HEK293T (cell line): ENCODE measurements at regions not wholly inside any gene's neighbourhood (a gene's known extent, or its start where the extent isn't known, plus 50 kb on each side); places are given as distances from the start of the nearest gene placed in this dataset.
"Not testable (repeated sequence)": the region's sequence is repeated elsewhere in the genome, so short reads cannot be mapped to it uniquely, and the experiment has no call there.

Experiments used
- CTCF ChIA-PET: fragments of 350-600 bp; formaldehyde crosslinking; extraction: SDS; loops from one replicate; lab custom pipeline; 2021; ENCODE audit warnings: antibody characterized with exemption, inconsistent platforms; lab: Yijun Ruan, JAX
- POLR2A ChIA-PET: fragments of 350-600 bp; formaldehyde crosslinking; extraction: SDS; loops from one replicate; lab custom pipeline; 2020; ENCODE audit warnings: antibody characterized with exemption, inconsistent platforms; lab: Yijun Ruan, JAX
- DNase-seq: peaks from one replicate; pipeline ENCODE4 v3.0.0; 2012; ENCODE audit warnings: mixed read lengths; ENCODE audit errors: extremely low spot score
- ARNT ChIP-seq: fragments of 450-650 bp; IDR thresholded peaks from 2 replicates; pipeline ENCODE4 v1.6.1; 2017; ENCODE audit warnings: mild to moderate bottlenecking
- BHLHE40 ChIP-seq: fragments of 450-650 bp; IDR thresholded peaks from 2 replicates; pipeline ENCODE4 v1.6.1; 2016; ENCODE audit warnings: mild to moderate bottlenecking, moderate library complexity, borderline replicate concordance
- CTBP1 ChIP-seq: fragments of 450-650 bp; IDR thresholded peaks from 2 replicates; pipeline ENCODE4 v1.6.1; 2016; ENCODE audit warnings: borderline replicate concordance
- ELF4 ChIP-seq: fragments of 450-650 bp; IDR thresholded peaks from 2 replicates; pipeline ENCODE4 v1.6.1; 2017; ENCODE audit warnings: antibody characterized with exemption
- FOXA1 ChIP-seq: fragments of 450-650 bp; IDR thresholded peaks from 2 replicates; pipeline ENCODE4 v1.6.1; 2016; ENCODE audit warnings: mild to moderate bottlenecking
- FOXK2 ChIP-seq: fragments of 450-650 bp; IDR thresholded peaks from 2 replicates; pipeline ENCODE4 v1.6.1; 2016; ENCODE audit warnings: mild to moderate bottlenecking
- FOXM1 ChIP-seq: fragments of 450-650 bp; IDR thresholded peaks from 2 replicates; pipeline ENCODE4 v1.6.1; 2017; ENCODE audit warnings: mild to moderate bottlenecking, borderline replicate concordance
- HDGF ChIP-seq: fragments of 450-650 bp; IDR thresholded peaks from 2 replicates; pipeline ENCODE4 v1.6.1; 2017; ENCODE audit warnings: antibody characterized with exemption, borderline replicate concordance
- L3MBTL2 ChIP-seq: fragments of 450-650 bp; conservative IDR thresholded peaks from 2 replicates; pipeline ENCODE4 v1.6.1; 2016; ENCODE audit warnings: mild to moderate bottlenecking
- LEF1 ChIP-seq: fragments of 450-650 bp; IDR thresholded peaks from 2 replicates; pipeline ENCODE4 v1.6.1; 2017; ENCODE audit warnings: mild to moderate bottlenecking, borderline replicate concordance
- NFRKB ChIP-seq: fragments of 450-650 bp; IDR thresholded peaks from 2 replicates; pipeline ENCODE4 v1.6.1; 2016; ENCODE audit warnings: mild to moderate bottlenecking, moderate library complexity
- SP1 ChIP-seq: fragments of 450-650 bp; IDR thresholded peaks from 2 replicates; pipeline ENCODE4 v1.6.1; 2017
- SUZ12 ChIP-seq: fragments of 450-650 bp; IDR thresholded peaks from 2 replicates; pipeline ENCODE4 v1.6.1; 2016; ENCODE audit warnings: mild to moderate bottlenecking
- TARDBP ChIP-seq: fragments of 450-650 bp; IDR thresholded peaks from 2 replicates; pipeline ENCODE4 v1.6.1; 2016
- ZNF384 ChIP-seq: fragments of 450-650 bp; IDR thresholded peaks from 2 replicates; pipeline ENCODE4 v1.6.1; 2016
- TF ChIP-seq, protein P1 (sequence below): fragments of 450-650 bp; IDR thresholded peaks from 2 replicates; pipeline ENCODE4 v1.6.1; 2016

DNA sequence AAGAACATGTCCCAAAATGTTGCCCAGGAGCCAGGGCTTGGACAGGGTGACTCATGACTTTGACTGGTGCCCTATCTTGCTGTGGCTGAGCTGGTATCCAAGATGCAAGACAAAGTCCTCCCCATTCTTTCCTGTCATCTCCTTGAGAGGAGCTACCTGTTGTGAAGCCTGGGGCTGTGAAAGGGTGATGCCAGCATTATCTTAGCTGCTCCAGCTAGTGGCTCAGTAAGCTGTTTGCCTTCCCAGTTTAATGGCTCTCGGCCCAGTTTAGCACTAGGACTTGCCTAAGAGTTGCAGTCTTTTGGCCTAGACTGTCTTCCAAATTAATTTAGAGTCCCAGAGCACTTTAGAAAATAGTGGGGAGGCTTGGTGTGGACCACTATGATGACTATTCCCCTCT is 424.3 kb upstream of the NRG3 start:
- TF ChIP-seq FOXK2 (no peak), HDGF (no peak), L3MBTL2 (no peak), FOXM1 (no peak), NFRKB (no peak), ZNF384 (no peak), SUZ12 (no peak), ELF4 (no peak), TARDBP (no peak), CTBP1 (no peak)
- TF ChIP-seq, protein P1, sequence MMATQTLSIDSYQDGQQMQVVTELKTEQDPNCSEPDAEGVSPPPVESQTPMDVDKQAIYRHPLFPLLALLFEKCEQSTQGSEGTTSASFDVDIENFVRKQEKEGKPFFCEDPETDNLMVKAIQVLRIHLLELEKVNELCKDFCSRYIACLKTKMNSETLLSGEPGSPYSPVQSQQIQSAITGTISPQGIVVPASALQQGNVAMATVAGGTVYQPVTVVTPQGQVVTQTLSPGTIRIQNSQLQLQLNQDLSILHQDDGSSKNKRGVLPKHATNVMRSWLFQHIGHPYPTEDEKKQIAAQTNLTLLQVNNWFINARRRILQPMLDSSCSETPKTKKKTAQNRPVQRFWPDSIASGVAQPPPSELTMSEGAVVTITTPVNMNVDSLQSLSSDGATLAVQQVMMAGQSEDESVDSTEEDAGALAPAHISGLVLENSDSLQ: no peak
- DNase-seq: no peak
- ChIA-PET CTCF (no interaction called here), POLR2A (no interaction called here)

DNA sequence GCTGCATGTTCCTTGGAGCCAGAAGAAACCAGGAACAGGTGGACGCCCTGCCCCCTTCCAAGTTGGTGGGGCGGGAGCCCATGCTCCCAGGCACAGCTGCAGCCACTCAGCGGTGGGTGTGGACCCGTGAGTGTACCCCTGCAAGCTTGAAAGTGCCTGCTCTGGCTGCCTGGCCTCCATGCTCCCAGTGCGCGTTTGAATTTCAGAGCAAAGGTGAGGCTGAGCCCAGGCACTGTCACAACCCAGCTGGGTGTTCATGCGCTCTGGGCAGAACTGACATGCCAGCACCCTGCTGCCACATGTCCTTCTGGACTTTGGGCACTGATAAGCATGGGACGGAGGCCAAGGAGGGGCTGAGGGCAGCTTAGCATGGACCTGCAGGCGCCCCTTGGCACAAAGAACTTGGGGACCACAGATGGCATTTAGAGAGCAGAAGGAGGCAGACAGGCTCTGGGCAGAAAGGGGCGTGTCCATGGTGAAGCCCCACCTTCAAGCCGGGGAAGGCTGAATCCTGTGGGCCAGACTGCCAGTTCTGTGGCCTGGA is 402.0 kb upstream of the NRG3 start:
- ChIA-PET POLR2A (no interaction called here), CTCF (no interaction called here)
- TF ChIP-seq FOXM1: no peak
- no peak for DNase-seq

DNA sequence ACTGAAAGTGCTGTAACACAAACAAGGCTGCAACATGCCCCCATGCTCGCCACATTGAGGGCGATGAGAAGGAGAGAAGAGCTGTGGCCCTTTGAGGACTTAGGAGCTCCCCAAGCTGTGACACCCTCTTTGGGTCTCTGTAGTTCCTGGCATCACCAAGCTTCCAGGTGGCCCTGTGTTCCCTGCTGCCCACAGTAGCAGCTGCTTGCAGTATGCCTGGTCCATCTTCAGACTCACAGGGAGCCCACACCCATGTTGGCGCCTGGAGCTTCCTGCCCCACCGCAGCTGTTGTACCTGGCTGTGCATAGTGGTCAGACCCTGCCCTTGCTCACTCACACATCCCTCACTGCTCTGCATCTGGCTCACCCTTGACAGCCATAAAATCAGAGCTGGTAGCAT is 401.2 kb upstream of the NRG3 start:
- TF ChIP-seq ELF4 (no peak), HDGF (no peak), LEF1 (no peak), FOXA1 (no peak), ARNT (no peak), ZNF384 (no peak), NFRKB (no peak), TARDBP (no peak), BHLHE40 (no peak)
- DNase-seq: no peak
- POLR2A ChIA-PET: no interaction called here
- CTCF ChIA-PET: no interaction called here

DNA sequence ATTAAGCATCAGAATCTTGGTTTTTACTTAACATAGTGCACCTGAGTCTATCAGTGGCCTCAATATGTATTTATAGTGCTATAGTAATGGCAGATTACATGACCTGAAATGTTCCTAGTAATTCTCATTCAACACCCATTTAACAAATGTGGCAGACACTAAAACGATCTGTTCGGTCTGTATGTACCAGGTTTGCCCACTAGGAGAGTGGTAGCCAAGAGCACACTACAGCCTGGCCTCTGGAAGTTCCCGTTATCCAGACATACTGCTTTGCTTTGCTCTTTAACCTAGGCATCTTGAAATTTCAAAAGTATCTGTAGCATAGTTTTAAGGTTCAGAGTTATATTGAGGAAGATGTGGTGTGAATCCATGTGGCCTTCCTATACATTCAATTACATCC is 395.7 kb upstream of the NRG3 start:
- TF ChIP-seq ARNT (no peak), LEF1 (no peak)
- CTCF ChIA-PET: no interaction called here
- POLR2A ChIA-PET: no interaction called here
- no peak for DNase-seq

DNA sequence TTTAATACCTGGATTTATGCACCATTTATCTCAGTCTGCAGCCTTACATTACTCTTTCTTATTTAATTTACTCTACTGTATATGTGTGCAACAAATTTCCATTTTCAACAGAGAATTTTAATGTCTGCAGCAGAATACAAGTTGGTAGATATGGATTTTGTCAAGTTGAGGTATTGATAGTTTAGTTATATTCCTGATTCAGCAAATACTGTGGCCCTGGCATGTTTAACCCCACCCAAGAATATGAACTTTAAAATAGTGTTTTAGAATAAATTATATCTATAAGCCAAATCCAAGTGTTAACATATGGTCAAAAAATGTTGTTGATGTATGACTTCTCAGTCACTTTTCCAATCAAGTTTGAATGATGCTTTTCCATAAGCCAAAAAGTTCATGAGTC is 378.4 kb upstream of the NRG3 start:
- no peak for DNase-seq
- TF ChIP-seq TARDBP (no peak), HDGF (no peak), FOXM1 (no peak), BHLHE40 (no peak), CTBP1 (no peak), FOXA1 (no peak), LEF1 (no peak), NFRKB (no peak)
- TF ChIP-seq, protein P1: no peak
- CTCF ChIA-PET: no interaction called here
- POLR2A ChIA-PET: no interaction called here

DNA sequence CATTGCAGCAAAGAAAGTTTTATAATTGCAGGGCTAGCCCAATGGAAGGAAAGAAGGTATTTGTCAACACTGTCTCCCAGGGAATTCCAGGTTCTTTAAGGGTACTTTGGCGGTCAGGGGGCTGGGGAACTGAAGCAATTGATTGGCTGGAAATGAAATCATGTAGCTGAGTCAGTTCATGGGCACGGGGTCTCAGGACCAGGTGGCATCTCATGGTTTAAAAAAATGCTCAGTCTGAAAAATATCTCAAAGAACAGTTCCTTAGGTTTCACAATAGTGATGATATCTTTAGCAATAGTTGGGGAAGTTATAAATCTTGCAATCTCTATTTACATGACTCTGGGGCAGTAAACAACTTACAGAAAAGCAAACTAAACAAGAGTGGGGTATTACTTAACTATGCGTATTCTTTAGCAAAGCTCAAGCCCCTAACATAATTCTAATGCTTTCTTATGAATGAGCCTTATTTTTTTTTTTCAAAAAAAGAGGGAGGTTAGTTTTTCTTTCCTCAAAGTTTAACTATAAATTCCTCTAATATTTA is 376.9 kb upstream of the NRG3 start:
- no peak for DNase-seq
- ChIA-PET CTCF (no interaction called here), POLR2A (no interaction called here)
- TF ChIP-seq FOXM1 (no peak), L3MBTL2 (no peak), TARDBP (no peak), ARNT (no peak), HDGF (no peak), ZNF384 (no peak), SUZ12 (no peak), ELF4 (no peak), SP1 (no peak), FOXK2 (no peak), BHLHE40 (no peak), FOXA1 (no peak), NFRKB (no peak), LEF1 (no peak), CTBP1 (no peak)
- TF ChIP-seq, protein P1: no peak

DNA sequence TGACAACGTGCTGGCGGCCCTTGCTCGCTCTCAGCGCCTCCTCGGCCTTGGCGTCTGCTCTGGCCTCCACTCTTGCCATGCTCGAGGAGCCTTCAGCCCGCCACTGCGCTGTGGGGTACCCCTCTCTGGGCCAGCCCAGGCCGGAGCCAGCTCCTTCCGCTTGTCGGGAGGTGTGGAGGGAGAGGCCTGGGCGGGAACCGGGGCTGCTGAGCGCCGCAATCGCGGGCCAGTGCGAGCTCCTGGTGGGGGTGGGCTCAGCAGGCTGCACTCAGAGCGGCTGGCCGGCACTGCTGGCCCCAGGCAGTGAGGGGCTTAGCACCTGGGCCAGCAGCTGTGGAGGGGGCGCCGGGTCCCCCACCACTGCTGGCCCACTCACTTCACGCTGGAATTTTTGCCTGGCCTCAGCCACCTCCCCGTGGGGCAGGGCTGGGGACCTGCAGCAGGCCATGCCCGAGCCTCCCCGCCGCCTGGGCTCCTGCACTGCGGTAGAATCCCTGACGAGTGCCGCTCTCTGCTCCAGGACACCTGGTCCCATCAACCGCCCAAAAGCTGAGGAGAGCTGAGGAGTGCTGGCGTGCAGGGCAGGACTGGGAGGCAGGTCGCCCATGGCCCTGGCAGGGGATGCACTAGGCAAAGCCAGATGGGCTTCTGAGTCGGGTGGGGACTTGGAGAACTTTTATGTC is 372.2 kb upstream of the NRG3 start:
- TF ChIP-seq FOXM1: no peak
- TF ChIP-seq ARNT: no peak
- no peak for TF ChIP-seq ELF4
- no peak for TF ChIP-seq FOXA1
- TF ChIP-seq CTBP1: no peak
- TF ChIP-seq, protein P1: no peak
- no peak for TF ChIP-seq FOXK2
- TF ChIP-seq SP1: no peak
- no peak for TF ChIP-seq SUZ12
- no peak for TF ChIP-seq ZNF384
- TF ChIP-seq TARDBP: no peak
- no peak for TF ChIP-seq NFRKB
- TF ChIP-seq HDGF: no peak
- no peak for TF ChIP-seq BHLHE40
- no peak for TF ChIP-seq LEF1
- no peak for TF ChIP-seq L3MBTL2
- CTCF ChIA-PET: no interaction called here
- DNase-seq: no peak
- POLR2A ChIA-PET: no interaction called here

DNA sequence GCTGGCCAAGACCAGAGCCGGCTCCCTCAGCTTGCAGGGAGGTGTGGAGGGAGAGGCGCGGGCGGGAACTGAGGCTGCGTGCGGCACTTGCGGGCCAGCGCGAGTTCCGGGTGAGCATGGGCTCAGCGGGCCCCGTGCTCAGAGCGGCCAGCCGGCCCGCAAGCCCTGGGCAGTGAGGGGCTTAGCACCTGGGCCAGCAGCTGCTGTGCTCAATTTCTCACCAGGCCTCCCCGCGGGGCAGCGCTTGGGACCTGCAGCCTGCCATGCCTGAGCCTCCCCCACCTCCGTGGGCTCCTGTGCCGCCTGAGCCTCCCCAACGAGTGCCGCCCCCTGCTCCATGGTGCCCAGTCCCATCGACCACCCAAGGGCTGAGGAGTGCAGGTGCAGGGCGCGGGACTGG is 369.2 kb upstream of the NRG3 start:
- POLR2A ChIA-PET, CTCF ChIA-PET, DNase-seq: not testable (repeated sequence)
